Hypothalamus (tissue), 51 donors: ENCODE measurements at regions not wholly inside any gene's neighbourhood (a gene's known extent, or its start where the extent isn't known, plus 50 kb on each side); places are given as distances from the start of the nearest gene placed in this dataset.
"Not testable (repeated sequence)": the region's sequence is repeated elsewhere in the genome, so short reads cannot be mapped to it uniquely, and the experiment has no call there.

Experiments
- DNase-seq, 51 donors: peaks; one replicate each; lab custom pipeline; 2025; lab: John Stamatoyannopoulos, UW

GRCh38 chr9:95592931-95593330 is 76.2 kb upstream of the PTCH1 start:
- no peak for DNase-seq

GRCh38 chr9:95588724-95589588 is 72.2 kb upstream of the PTCH1 start:
- DNase-seq, result peak in 11 of 51 donors; percentile 1 to 40 (median 8)

GRCh38 chr9:95587021-95587964 is 70.5 kb upstream of the PTCH1 start:
- no peak for DNase-seq

- DNase-seq, result no peak
Measured at GRCh38 chr9:95586326-95586725, 69.6 kb upstream of the PTCH1 start.

GRCh38 chr9:95585824-95586223 is 69.1 kb upstream of the PTCH1 start:
- DNase-seq, result no peak

- DNase-seq, result no peak
Measured at GRCh38 chr9:95584176-95584575, 67.4 kb upstream of the PTCH1 start.

- DNase-seq, result no peak
Measured at GRCh38 chr9:95581900-95582299, 65.1 kb upstream of the PTCH1 start.

GRCh38 chr9:95580812-95581761 is 64.3 kb upstream of the PTCH1 start:
- no peak for DNase-seq

- DNase-seq, result no peak
Measured at GRCh38 chr9:95574866-95575553, 58.2 kb upstream of the PTCH1 start.

- peak in 14 of 51 donors; percentile 2 to 43 (median 14) for DNase-seq
Measured at GRCh38 chr9:95574176-95574575, 57.4 kb upstream of the PTCH1 start.

GRCh38 chr9:95573463-95573862 is 56.7 kb upstream of the PTCH1 start:
- no peak for DNase-seq

GRCh38 chr9:95572381-95573151 is 55.8 kb upstream of the PTCH1 start:
- no peak for DNase-seq

GRCh38 chr9:95570646-95571045 is 53.9 kb upstream of the PTCH1 start:
- no peak for DNase-seq

- no peak for DNase-seq
Measured at GRCh38 chr9:95570150-95570549, 53.4 kb upstream of the PTCH1 start.

- not testable (repeated sequence) for DNase-seq
Measured at GRCh38 chr9:95568735-95569134, 52.0 kb upstream of the PTCH1 start.
